Transverse colon (tissue), 4 donors: ENCODE measurements at regions not wholly inside any gene's neighbourhood (a gene's known extent, or its start where the extent isn't known, plus 50 kb on each side); places are given as distances from the start of the nearest gene placed in this dataset.

Experiments
- DNase-seq: peaks from one replicate; pipeline ENCODE4 v3.0.0-alpha.2; 2019
- H3K27ac ChIP-seq, 4 donors: fragments of 200-600 bp; sonication (generic); 2 replicates each; pipeline ENCODE4 v1.5.1; 2016 to 2018; ENCODE audit warnings: inconsistent platforms in 4 of 4
- H3K27me3 ChIP-seq: fragments of 200-600 bp; sonication (generic); 2 replicates; pipeline ENCODE4 v1.5.1; 2017; ENCODE audit warnings: inconsistent platforms
- H3K36me3 ChIP-seq, 4 donors: fragments of 200-600 bp; sonication (generic); 2 replicates each; pipeline ENCODE4 v1.5.1; 2017 to 2019; ENCODE audit warnings: inconsistent platforms in 4 of 4
- H3K4me1 ChIP-seq, 4 donors: fragments of 200-600 bp; sonication (generic); 2 replicates each; pipeline ENCODE4 v1.5.1; 2017 to 2020; ENCODE audit warnings: inconsistent platforms in 4 of 4
- H3K4me3 ChIP-seq, 4 donors: fragments of 200-600 bp; sonication (generic); 1 replicate in 1 of 4; 2 replicates in 3 of 4; pipeline versions ENCODE4 v1.5.1 to v1.6.1; 2017 to 2019; ENCODE audit warnings: inconsistent platforms in 4 of 4
- H3K9me3 ChIP-seq, 2 donors: fragments of 200-600 bp; sonication (generic); 2 replicates each; pipeline ENCODE4 v1.5.1; 2017 to 2019; ENCODE audit warnings: inconsistent platforms in 2 of 2
- EP300 ChIP-seq: sonication (generic); formaldehyde crosslinking; IDR thresholded peaks from one replicate; pipeline ENCODE4 v1.6.1; 2017; ENCODE audit warnings: antibody characterized with exemption, low read depth
- POLR2A ChIP-seq: fragments of 450-650 bp; IDR thresholded peaks from one replicate; pipeline ENCODE4 v1.6.1; 2016; ENCODE audit warnings: antibody characterized with exemption, mild to moderate bottlenecking, moderate library complexity
- POLR2AphosphoS5 ChIP-seq, 3 donors: sonication (generic); formaldehyde crosslinking; IDR thresholded peaks; one replicate each; pipeline ENCODE4 v1.6.1; 2016; ENCODE audit warnings: antibody characterized with exemption in 3 of 3
- WGBS, 2 donors: methylation state at CpG; one replicate each; pipeline ENCODE4 v1.1.5; 2018; ENCODE audit warnings: low coverage in 1 of 2; 5-methylcytosine and 5-hydroxymethylcytosine counted together
- in situ Hi-C, 4 donors: fragments of 200-750 bp; cut with MboI; loops; one replicate each; pipeline versions ENCODE4 v1.15.0 to v1.15.1; 2017; ENCODE audit warnings: low sequenced_read_pairs in 3 of 4, low pct_ligation_motif_present in 1 of 4, low pct_unique_long_range_greater_than_20kb in 1 of 4
- intact Hi-C: fragments of 100-400 bp; cut with DNase I; formaldehyde crosslinking; loops from one replicate; pipeline ENCODE4 v1.15.1; 2023; ENCODE audit warnings: low total_unique reads
- TF ChIP-seq, protein P1 (sequence below), 5 experiments: fragments of 200-600 bp in 3 of 5; fragments of 450-650 bp in 2 of 5; sonication (generic) in 3 of 5; IDR thresholded peaks; 1 replicate in 2 of 5; 2 replicates in 3 of 5; pipeline ENCODE4 v1.5.1; 2016 to 2017; ENCODE audit warnings: antibody characterized with exemption in 5 of 5, inconsistent platforms in 3 of 5, mild to moderate bottlenecking in 2 of 5, moderate library complexity in 1 of 5

DNA sequence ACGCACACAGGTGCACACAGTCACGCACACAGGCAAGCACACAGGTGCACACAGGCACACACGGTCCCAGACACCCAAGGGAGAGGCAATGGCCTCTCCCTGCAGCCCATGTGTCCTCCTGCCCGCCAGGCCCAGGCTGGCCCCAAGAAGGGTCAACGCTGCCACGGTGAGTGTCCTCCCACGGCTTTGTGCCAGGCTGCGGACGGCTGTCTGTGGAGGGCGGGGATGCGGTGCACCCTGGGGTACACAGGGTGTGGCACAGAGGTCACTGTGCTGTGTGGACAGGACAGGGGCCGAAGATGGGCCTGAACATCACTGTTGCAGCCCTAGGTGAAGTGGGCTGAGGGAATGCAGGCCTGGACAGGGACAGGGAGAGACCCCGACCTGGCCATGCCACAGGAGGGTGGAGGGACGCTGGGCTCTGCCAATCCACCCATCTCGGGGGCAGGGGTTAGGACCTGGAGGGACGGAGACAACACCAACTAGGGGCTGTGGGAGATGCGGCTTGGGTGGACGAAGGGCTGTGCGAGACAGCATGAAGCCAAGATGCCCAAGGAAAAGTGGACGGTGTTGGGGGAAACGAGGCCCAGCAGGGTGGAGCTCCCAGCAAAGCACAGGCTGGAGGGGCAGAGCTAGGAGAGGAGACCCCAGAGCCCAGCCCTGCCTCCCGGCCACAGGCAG lies 523.8 kb downstream of the BRD1 start:
- H3K36me3 ChIP-seq, result no peaks in the 10 kb centered on the region
- H3K27me3 ChIP-seq, result peaks cover 32% of the 10 kb centered on the region
- intact Hi-C loops (loop anchor here (10.0 kb wide), 1 partner anchor 729 kb away; no protein-coding TSS in a partner anchor), in situ Hi-C loops (no loop called here)
- DNase-seq, result no peak
- H3K4me1 ChIP-seq, result peaks cover 0 to 4% (median 0%) of the 10 kb centered on the region in 4 donors
- TF ChIP-seq EP300 (no peak), POLR2AphosphoS5 (IDR thresholded peaks at IDR 0.05) (no peak), POLR2A (no peak)
- TF ChIP-seq, protein P1, sequence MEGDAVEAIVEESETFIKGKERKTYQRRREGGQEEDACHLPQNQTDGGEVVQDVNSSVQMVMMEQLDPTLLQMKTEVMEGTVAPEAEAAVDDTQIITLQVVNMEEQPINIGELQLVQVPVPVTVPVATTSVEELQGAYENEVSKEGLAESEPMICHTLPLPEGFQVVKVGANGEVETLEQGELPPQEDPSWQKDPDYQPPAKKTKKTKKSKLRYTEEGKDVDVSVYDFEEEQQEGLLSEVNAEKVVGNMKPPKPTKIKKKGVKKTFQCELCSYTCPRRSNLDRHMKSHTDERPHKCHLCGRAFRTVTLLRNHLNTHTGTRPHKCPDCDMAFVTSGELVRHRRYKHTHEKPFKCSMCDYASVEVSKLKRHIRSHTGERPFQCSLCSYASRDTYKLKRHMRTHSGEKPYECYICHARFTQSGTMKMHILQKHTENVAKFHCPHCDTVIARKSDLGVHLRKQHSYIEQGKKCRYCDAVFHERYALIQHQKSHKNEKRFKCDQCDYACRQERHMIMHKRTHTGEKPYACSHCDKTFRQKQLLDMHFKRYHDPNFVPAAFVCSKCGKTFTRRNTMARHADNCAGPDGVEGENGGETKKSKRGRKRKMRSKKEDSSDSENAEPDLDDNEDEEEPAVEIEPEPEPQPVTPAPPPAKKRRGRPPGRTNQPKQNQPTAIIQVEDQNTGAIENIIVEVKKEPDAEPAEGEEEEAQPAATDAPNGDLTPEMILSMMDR (IDR thresholded peaks at IDR 0.05), result no peak
- WGBS, 2 donors, result 72% methylated on average over 21 of the region's 22 CpGs; no CpG with 5 or more reads in 1 of the 2 donors
- no peak overlapping the region for H3K27ac ChIP-seq
- H3K9me3 ChIP-seq, result no peaks in the 10 kb centered on the region
- no peak overlapping the region for H3K4me3 ChIP-seq

DNA sequence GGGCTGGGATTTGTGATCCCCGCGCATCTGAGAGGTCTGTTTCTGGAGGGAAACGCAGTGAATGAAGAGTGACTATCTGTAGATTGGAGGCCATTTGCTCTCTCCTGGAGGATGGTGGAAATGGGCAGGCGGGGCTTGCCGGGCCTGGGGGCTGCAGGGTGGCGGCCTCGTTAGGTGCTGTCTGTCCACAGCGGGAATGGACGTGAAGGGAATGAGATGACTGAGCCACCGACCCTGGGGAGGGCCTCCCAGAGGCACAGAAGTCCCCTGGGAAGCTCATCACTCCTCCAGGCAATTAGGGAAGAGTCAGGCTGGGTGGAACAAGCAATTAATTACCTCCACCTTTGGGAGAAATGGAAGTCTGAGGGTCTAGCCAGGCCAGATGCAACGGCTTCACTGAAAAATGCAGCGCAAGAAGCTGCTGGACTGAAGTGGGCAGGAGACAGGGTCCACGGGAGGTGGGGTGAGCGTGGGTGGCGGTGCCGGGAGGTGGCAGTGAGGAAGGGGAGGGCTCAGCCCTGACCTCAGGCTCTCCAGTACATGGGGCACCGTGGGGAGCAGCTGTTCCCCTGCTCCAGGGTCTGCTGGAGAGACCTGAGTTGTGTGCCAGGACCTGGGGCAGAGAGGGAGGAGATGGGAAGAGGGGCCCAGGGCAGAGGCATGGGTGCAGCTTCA lies 524.5 kb downstream of the BRD1 start:
- intact Hi-C loops (loop anchor here (10.0 kb wide), 1 partner anchor 728 kb away; no protein-coding TSS in a partner anchor), in situ Hi-C loops (no loop called here)
- TF ChIP-seq, protein P1 (IDR thresholded peaks at IDR 0.05), result no peak
- TF ChIP-seq POLR2A (no peak), EP300 (no peak), POLR2AphosphoS5 (IDR thresholded peaks at IDR 0.05) (no peak)
- Histone ChIP-seq H3K9me3 (no peaks in the 10 kb centered on the region), H3K4me1 (peaks cover 0 to 4% (median 0%) of the 10 kb centered on the region in 4 donors), H3K4me3 (no peak overlapping the region), H3K27me3 (peaks cover 32% of the 10 kb centered on the region), H3K36me3 (no peaks in the 10 kb centered on the region), H3K27ac (no peak overlapping the region)
- DNase-seq, result no peak
- WGBS, 2 donors, result 70% methylated on average over 17 of the region's 17 CpGs; no CpG with 5 or more reads in 1 of the 2 donors

DNA sequence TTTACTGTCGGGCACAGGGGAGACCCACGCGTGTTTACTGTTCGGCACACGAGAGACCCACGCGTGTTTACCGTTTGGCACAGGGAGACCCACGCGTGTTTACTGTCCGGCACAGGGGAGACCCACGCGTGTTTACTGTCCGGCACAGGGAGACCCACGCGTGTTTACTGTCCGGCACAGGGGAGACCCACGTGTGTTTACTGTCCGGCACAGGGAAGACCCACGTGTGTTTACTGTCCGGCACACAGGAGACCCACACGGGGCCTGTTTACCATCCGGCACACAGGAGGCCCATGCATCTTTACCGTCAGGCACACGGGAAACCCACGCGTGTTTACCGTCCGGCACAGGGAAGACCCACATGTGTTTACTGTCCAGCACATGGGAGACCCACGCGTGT lies 525.1 kb downstream of the BRD1 start:
- no peak overlapping the region for H3K4me3 ChIP-seq
- H3K27ac ChIP-seq, result no peak overlapping the region
- WGBS, 2 donors, result 90% methylated on average over 23 of the region's 31 CpGs; no CpG with 5 or more reads in 1 of the 2 donors
- DNase-seq, result no peak
- H3K9me3 ChIP-seq, result no peaks in the 10 kb centered on the region
- in situ Hi-C loops, result no loop called here
- intact Hi-C loops, result loop anchor here (10.0 kb wide), 1 partner anchor 728 kb away; no protein-coding TSS in a partner anchor
- peaks cover 32% of the 10 kb centered on the region for H3K27me3 ChIP-seq
- TF ChIP-seq, protein P1 (IDR thresholded peaks at IDR 0.05), result no peak
- no peak for TF ChIP-seq POLR2A
- no peak for TF ChIP-seq POLR2AphosphoS5 (IDR thresholded peaks at IDR 0.05)
- TF ChIP-seq EP300, result no peak
- H3K36me3 ChIP-seq, result no peaks in the 10 kb centered on the region
- H3K4me1 ChIP-seq, result peaks cover 0 to 4% (median 0%) of the 10 kb centered on the region in 4 donors

DNA sequence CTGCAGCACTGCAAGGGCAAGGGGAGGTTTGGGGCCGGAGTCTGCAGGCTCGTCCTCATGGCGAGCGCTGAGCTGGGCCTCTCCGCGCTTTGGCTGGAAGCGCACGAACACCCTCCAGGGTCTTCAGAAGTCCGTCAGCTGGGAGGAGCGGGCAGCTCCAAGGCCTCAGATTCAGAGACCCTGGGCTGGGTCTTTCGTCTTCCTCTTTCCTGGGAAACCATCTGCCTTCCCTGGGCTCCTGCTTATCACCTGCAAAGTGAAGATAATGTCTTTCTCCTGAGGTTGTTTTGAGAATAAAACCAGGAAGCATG lies 525.6 kb downstream of the BRD1 start:
- Histone ChIP-seq H3K36me3 (no peaks in the 10 kb centered on the region), H3K27ac (no peak overlapping the region), H3K9me3 (no peaks in the 10 kb centered on the region), H3K4me1 (peaks cover 0 to 4% (median 0%) of the 10 kb centered on the region in 4 donors), H3K4me3 (no peak overlapping the region), H3K27me3 (peaks cover 29% of the 10 kb centered on the region)
- DNase-seq, result no peak
- 94% methylated on average over 11 of the region's 11 CpGs; no CpG with 5 or more reads in 1 of the 2 donors for WGBS, 2 donors
- no peak for TF ChIP-seq POLR2A
- intact Hi-C loops, result loop anchor here (10.0 kb wide), 1 partner anchor 727 kb away; no protein-coding TSS in a partner anchor
- in situ Hi-C loops, result no loop called here
